NOMO-1 treated with dmso at 0.1 percent for 144 hours (cell line): ENCODE measurements at regions not wholly inside any gene's neighbourhood (a gene's known extent, or its start where the extent isn't known, plus 50 kb on each side); places are given as distances from the start of the nearest gene placed in this dataset.
"Not testable (repeated sequence)": the region's sequence is repeated elsewhere in the genome, so short reads cannot be mapped to it uniquely, and the experiment has no call there.

ENCODE experiments used
- DNase-seq: peaks from one replicate; lab custom pipeline; 2025; ENCODE audit not compliant: unreplicated experiment; lab: John Stamatoyannopoulos, UW

DNA sequence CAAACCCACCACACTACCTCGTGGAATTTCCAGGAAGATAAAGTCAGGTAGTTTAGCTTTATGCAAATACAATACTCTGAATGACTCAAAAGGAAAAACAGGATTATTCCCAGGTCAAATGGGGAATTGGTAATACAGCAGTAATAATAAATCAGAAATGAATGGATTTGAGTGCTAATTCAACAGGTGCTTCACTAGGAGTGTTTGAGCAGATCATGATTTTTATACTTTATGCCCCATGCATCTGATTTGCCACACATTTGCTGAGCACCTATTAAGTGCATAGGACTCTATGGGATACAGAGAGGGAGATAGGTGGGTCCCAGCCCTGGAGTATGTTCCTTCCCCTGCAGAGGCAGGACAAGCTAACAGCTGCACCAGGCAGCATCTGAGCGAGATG lies 381.4 kb upstream of the PODXL start:
- DNase-seq, result no peak

DNA sequence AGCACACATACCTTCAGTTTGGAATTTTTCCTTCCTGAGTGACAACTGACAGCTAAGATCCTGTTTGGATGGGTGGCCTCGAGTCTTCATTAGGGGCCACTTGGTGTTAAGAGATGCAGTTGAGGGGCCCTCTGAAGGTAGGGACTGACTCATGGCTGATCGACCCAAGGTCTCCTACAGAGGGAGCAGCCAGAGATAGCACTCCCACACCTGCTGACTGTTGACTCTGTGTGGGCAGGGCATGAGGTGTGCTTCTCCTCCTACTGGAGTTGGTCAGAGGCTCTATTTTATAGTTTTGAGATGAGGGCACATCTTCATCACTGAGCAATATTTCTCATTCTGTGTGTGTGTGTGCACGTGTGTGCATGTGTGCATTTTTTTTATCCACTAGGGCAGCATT lies 378.8 kb upstream of the PODXL start:
- DNase-seq, result no peak

DNA sequence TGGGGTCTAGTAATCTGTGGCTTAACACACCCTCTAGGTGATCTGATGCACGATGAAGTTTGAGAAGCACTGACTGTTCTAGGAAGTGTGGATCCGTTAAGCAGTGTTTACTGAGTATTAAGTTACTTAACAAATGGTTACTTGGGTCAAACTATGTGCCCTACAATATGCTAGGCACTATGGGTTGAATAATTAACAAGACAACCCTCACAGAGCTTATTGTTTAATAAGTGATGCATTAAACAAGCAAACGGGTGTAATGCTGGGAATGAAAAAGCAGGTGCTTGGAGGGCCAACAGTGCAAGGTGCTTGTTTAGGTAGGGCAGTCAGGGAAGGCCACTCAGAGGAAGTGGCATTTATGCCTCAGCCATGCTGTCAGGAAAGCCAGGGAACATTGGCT lies 378.0 kb upstream of the PODXL start:
- DNase-seq, result no peak

DNA sequence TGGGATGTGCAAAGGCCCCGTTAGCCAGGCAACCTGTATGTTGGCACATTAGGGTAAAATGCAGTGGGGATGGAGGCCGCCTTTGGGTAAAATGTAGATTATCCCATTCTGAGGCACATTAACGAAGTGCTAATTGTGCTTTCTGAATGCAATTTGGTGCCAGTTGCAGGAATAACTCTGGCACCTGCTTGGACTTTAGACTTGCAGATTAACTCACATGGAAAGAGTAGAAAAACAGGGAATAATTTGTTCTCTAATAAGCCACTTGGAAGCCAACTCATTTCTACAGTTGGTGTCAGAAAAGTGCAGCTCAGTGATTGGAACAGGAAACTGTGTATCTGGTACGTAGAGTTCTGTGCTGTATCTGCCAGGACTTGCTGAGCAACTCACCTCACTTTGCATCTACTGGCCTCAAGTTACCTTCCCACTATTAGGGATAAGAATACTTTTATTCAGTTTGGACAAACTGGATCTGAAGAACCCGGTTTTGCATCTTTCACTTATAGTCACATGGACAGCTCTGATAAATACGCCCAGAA lies 377.4 kb upstream of the PODXL start:
- no peak for DNase-seq

DNA sequence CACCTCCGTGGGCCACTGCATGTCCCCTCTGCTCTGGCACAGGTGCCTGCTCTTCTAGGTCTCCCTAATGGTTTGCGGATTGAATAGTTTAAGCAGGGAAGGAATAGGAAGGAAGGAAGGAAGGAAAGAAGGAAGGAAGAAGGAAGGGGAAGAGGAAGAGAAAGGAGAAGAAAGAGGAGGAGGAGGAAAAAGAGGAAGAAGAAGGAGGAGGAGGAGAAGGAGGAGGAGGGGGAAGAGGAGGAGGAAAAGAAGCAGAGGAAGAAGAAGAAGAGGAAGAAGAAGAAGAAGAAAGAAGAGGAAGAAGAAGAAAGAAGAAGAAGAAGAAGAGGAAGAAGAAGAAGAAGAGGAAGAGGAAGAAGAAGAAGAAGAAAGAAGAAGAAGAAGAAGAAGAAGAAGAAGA lies 376.8 kb upstream of the PODXL start:
- not testable (repeated sequence) for DNase-seq

DNA sequence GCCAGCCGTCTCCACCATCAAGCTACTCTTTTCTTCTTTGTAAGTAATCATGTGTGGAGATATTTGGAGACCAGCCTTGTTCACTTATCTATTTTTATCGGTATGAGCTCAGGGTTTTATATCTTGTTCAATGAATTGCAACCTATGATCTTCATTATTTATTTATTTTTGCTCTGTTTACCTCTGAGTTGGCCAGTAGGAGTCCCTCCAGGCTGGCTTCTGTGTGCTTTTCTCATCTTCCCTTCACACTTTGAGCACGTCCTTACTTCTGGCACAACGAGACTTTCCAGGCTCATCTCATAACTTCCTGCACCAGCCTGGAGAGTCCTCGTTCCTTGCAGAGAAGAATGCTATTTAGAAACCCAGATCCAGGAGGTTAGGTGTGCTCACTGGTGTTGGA lies 375.8 kb upstream of the PODXL start:
- DNase-seq, result no peak

DNA sequence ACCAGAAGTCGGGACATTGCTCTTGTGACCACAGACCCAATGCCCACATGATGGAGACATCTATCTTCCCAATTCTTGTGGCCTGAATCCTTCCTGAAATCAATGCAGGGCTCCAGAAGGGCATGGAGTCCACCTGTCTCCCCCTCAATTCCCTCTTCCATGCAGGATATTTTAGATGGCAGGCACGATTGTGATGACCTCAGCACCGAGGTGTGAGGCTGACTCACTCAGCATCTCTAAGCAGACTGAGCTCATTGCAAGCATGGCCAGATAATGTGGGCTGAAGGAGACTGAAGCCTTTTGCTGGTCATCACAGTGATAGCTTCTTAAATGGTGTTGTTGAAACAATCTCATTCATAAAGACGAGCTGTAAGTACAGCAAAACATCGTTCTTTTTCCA lies 374.9 kb upstream of the PODXL start:
- DNase-seq, result no peak

DNA sequence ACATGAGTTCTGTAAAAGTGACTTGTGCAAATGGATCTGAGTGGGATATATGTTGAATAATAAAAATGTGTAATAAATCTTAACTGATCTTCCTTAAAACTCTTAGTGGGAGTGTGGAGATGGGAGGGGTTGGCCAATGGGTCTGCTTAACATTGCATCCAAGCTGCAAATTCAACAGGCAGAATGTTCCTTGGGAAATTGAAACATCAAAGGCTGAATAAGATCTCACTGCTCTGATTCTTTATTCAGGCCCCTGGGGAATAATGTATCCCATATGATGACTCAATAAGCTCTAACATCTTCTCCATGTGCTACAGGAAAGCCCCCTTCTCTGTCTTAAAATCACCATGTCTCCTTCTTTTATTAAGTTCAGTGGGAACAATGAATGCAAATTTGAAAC lies 373.2 kb upstream of the PODXL start:
- DNase-seq, result no peak

DNA sequence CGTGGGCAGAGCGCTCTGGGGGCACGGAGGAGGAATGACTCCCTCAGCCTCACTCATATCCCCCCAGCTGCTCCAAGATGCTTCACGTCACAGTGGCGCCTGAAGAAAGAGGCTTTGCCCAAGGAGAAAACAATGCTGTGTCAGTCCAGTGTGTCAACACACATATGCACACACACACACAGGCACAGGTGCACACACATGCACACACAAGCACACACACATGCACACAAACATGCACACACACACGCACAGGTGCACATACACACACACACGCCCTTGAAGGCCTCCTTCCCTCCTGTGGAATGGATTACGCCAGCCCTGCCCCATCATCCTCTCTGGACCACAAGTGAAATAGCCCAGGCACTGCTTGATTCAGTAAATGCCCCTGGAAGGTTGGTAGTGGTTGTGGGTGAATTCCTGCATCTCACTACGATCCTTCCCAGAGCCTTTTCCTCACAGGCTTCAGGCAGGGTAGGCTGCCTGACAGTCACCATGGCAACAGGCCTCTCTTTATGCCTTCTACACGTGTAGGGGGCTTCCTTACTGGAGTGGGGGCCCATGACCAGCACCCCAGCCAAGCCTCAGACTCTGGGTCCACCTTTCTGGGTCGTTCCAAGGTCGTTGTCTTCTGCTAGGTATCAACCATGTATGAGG lies 371.5 kb upstream of the PODXL start:
- no peak for DNase-seq

DNA sequence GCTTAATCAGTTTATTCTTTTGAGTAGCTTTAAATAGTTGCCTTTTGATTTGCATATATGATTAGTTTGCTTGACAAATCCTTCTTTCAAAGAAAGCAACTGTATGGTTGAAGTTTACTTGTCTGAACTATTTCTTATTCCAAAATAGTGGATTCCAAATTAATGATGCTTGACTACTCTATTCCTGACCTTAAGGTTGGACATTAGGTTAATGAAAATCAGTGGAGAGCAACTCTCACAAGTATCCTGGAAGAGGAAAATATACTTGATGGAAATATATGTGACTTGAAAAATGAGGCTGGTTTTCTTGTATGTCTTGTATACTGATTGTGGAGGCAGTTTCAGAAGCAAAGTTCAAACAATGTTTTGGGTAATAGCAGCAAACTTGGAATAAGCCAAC lies 369.2 kb upstream of the PODXL start:
- DNase-seq, result no peak

DNA sequence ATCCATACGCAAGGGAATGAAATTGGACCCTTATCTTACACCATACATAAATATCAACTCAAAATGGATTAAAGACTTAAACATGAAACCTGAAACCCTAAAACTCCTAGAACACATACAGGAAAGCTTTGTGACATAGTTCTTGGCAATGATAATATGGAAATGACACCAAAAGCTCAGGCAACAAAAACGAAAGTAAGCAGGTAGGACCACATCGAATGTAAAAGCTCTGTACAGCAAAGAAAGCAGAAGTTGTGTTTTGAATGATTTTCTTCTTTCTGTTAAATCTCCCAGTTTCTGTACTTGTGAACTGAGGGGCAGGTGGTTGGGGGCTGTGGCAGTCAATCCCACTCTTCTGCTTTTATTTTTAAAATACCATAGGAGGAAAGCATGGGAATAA lies 368.4 kb upstream of the PODXL start:
- DNase-seq, result no peak

DNA sequence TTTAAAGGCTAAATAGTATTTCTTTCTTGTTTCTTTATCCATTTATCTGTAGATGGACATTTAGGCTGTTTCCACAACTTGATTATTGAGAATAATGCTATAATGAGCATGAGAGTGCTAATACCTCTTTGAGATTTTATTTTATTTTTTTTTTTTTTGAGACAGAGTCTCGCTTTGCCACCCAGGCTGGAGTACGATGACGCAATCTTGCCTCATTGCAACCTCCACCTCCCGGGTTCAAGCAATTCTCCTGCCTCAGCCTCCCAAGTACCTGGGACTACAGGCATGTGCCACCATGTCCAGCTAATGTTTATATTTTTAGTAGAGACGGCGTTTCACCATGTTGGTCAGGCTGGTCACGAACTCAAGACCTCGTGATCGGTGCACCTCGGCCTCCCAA lies 366.5 kb upstream of the PODXL start:
- DNase-seq, result not testable (repeated sequence)

DNA sequence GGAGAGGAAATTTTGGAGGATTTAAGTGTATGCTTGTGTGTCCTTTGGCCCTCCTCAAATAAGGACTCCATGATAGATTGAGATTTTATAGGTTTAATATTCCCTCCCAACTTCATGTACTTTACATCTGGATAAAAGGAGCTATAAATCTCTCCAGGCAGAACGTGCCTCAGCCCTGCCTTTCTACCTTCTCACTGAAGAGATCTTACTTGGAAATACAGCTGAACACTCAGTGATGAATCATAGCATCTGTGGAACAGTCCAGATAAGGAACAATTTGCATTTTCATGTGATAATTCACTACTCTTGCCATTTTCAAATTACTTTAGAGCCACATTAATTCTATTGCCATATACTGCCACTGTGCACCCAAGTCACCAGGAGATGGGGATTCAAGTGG lies 364.6 kb upstream of the PODXL start:
- no peak for DNase-seq

DNA sequence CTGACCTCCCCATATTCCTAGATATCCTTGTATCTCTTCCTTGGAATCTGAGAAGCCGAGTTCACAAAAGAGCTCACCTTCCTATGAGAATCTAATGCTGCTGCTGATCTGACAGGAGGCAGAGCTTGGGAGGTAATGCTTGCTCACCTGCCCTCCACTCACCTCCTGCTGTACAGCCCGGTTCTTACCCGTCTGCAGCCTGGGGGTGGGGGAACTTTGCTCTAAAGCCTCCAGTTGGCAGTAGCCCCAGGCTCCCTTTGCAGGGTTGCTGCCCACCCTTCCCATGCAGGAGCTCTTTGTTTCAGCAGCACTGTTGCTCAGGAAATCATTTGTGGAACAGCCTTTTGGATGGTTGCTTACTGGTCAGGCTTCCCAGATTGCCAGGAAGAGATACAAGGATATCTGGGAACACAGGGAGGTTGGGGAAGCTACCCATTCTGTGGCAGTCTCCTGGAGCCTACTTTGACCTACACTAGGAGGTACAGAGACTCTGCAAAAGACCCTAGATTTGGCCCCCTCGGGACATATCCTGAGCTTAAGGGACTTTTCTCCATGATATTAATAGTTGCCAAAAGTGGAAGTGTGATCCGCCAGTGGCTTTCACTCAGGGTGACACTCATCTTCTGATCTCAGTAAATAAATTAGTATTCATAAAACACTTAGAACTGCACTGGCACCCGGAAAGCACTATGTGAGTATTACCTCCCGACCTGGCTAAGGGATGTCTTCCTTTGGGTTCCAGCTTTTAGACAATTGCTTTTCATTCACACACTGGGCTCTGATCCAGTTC lies 363.7 kb upstream of the PODXL start:
- no peak for DNase-seq

DNA sequence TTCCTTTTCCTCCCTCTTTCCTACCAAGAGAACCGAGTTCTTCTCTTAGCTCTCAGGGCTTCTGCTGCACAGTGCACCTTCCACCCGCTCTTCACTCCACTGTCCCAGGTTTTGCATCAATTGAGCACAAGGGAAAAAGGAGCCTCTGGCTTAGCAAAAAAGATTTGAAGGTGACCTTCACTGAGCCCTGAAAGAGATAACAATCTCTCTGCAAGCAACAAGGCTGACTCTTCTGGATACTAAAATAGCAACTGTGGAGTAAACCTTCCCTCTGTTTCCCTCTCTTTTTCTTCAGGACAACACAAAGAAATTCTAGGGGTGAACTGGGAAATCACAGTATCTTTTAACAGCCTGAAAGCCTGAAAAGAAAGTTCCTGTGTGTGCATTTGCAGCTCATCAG lies 354.7 kb upstream of the PODXL start:
- DNase-seq, result no peak

DNA sequence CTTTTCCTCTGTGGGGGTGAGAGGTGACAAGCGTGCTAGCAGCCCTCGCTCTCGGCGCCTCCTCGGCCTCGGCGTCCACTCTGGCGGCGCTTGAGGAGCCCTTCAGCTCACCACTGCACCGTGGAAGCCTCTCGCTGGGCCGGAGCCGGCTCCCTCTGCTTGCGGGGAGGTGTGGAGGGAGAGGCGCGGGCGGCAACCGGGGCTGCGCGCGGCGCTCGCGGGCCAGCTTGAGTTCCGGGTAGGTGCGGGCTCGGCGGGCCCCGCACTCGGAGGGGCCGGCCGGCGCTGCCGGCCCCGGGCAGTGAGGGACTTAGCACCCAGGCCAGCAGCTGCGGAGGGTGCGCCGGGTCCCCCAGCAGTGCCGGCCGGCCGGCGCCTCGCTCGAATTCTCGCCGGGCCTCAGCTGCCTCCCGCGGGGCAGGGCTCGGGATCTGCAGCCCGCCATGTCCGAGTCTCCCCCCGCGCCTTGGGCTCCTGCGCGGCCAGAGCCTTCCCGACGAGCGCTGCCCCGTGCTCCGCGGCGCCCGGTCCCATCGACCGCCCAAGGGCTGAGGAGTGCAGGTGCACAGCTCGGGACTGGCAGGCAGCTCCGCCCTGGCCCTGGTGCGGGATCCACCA lies 352.8 kb upstream of the PODXL start:
- DNase-seq, result no peak

DNA sequence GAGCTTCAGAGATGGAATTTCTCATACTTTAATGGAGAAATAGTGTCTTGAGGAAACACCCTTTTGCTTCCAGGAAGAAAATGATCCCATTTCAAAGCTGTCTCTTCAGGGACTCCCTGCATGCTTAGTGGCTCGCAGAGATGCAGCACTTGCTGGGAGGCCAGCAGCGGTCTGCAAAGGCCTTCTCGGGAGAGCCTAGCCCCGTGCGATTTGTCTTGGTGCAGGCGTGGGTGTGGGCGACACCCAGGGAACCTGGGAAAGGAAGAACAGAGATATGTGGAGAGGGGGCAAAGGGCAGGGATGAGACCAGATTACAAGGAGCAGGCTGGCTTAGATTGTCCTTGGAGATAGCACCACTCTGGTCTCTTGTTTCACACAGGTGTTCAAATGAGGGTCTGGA lies 352.3 kb upstream of the PODXL start:
- DNase-seq, result no peak

DNA sequence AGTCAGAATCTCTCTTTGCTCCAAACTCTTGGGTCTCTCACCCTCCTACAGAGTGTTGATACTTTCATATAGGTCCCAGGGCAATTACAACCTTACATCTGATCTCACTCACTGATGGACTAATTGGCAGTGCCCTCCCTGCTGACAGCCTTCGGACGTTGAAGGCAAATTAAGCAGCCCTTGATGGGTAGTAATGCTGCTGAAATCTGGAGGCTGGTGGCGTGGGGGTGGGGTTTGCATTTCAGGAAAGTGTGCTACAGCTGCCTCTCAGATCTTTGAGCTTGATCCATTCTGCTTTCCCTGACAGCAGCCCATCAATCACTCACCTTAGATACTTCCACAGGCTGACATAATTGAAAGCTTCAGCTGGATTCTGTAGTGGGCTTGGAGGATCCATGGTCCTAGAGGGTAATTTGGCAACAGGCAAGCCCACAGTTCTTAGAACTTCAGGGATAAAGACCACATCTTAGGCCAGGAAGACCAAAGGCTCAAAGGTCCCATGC lies 349.1 kb upstream of the PODXL start:
- no peak for DNase-seq

DNA sequence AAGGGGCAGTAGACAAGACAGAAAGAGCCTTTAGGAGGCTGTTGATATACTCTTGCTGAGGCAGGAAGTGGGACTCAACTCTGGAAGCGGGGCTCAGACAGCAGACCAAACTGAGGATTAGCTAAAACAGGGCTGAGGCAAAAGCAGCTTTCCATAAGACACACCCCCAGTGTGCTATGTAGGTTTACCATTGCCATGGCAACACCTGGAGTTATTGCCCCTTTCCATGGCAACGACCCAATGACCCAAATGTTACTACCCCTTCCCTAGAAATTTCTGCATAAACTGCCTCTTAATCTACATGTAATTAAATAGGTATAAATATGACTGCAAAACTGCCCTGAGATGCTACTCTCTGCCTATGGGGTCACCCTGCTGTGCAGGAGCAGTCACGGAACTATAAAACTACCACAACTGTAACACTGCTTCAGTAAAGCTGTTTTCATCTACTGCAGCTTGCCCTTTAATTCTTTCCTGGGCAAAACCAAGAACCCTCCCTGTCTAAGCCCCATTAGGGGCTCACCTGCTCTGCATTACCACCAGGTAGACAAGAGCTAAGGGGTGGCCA lies 348.4 kb upstream of the PODXL start:
- DNase-seq, result no peak

DNA sequence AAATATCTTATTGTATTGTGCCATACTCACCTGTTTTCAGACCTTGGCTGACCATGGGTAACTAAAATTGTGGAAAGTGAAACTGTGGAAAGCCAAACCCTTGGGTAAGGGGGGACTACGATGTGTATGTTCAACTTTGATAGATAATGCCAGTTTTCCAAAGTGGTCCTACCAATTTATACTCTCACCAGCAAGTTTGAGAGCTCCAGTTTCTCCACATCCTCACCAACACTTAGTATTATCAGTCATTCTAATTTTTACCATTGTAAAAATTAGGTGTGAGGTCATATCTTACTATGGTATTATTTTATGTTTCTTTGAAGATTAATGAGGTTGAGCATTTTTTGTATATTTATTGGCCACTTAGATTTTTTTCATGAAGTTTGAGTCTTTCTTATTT lies 346.9 kb upstream of the PODXL start:
- no peak for DNase-seq

DNA sequence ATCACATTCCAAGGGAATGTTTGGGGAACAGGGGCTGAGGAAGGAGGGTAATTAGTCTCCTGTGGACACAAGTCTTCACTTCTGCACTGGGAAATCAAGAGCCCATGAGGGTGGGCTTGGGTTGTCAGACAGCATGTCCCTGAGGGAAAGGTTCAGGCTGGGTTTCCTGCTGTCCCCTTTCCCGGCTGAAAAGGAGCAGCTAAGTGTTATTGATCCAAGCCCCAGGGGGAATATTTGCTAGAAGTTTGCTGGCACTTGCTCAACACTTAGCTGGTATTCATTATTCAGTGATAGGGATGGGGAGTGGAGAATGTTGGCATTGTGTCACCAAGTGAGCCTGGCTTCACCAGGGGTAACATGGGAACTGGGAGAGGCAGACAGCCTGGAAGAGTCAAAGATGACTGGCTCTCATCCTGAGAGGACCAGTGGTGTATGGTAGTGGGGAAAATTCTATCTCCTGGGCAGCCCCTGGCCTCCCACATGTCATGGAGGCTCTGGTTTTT lies 344.4 kb upstream of the PODXL start:
- no peak for DNase-seq
